HepG2 (cell line): ENCODE measurements at regions not wholly inside any gene's neighbourhood (a gene's known extent, or its start where the extent isn't known, plus 50 kb on each side); places are given as distances from the start of the nearest gene placed in this dataset.

Source experiments
- ATAC-seq: fragments of 200-7000 bp; cut with Tn5 transposase; 3 replicates; pipeline ENCODE4 v1.9.1; 2020; ENCODE audit warnings: mild to moderate bottlenecking, moderate library complexity
- BruUV-seq: library from RNA; stranded (reverse); fragments of 400-500 nt; replicated peaks from 2 replicates; lab custom pipeline; 2021; lab: Mats Ljungman, UMichigan
- CTCF ChIA-PET: fragments of 300-600 bp; formaldehyde crosslinking; extraction: SDS; loops from one replicate; lab custom pipeline; 2021; ENCODE audit warnings: low total read pairs, inconsistent platforms, low intra/inter-chr PET ratio; lab: Yijun Ruan, JAX
- POLR2A ChIA-PET: fragments of 350-600 bp; sonication (Branson Sonifier 250); formaldehyde crosslinking; loops from one replicate; lab custom pipeline; 2020; ENCODE audit warnings: antibody characterized with exemption, inconsistent platforms; lab: Yijun Ruan, JAX
- DNase-seq: peaks from one replicate; pipeline ENCODE4 v3.0.0-alpha.2; 2015; ENCODE audit warnings: low spot score
- FAIRE-seq: peaks from 3 replicates; lab custom pipeline; 2011; peaks lifted over from hg19 to GRCh38; lab: Jason Lieb, UNC
- H2AFZ ChIP-seq: one replicate; pipeline ENCODE4 v1.6.1; 2011; ENCODE audit warnings: low read length, inconsistent platforms
- H3K27ac ChIP-seq: fragments of 300-600 bp; 3 replicates; pipeline ENCODE4 v1.8.0; 2011; ENCODE audit warnings: mixed run types, mild to moderate bottlenecking, mixed read lengths, low read length, inconsistent platforms; ENCODE audit not compliant: insufficient read depth; ENCODE audit errors: extremely low read length
- H3K27me3 ChIP-seq, 2 experiments: fragments of 200-600 bp in 1 of 2; 2 replicates in 1 of 2; 3 replicates in 1 of 2; pipeline versions ENCODE4 v1.6.0 to v1.8.0; 2011; ENCODE audit warnings: low read length in 2 of 2, mild to moderate bottlenecking in 2 of 2, moderate library complexity in 2 of 2, inconsistent platforms in 1 of 2; ENCODE audit not compliant: insufficient read depth in 2 of 2, control insufficient read depth in 1 of 2
- H3K36me3 ChIP-seq, 2 experiments: fragments of 200-600 bp in 1 of 2; replicated peaks in 1 of 2; 2 replicates in 1 of 2; 3 replicates in 1 of 2; pipeline versions ENCODE4 v1.5.1 to v1.8.0; 2011; ENCODE audit warnings: low read length in 2 of 2, inconsistent platforms in 1 of 2; ENCODE audit not compliant: insufficient read depth in 2 of 2, control insufficient read depth in 1 of 2
- H3K4me1 ChIP-seq: 2 replicates; pipeline ENCODE4 v1.5.1; 2012; ENCODE audit warnings: low read length, inconsistent platforms; ENCODE audit not compliant: insufficient read depth
- H3K4me2 ChIP-seq: 2 replicates; pipeline ENCODE4 v1.6.0; 2011; ENCODE audit warnings: low read depth, low read length, inconsistent platforms
- H3K4me3 ChIP-seq, 3 experiments: fragments of 200-600 bp in 1 of 3; sonication (generic), shearing (Covaris generic) in 1 of 3; replicated peaks in 1 of 3; 2 replicates each; pipeline ENCODE4 v1.5.1; 2011 to 2016; ENCODE audit warnings: low read length in 3 of 3, inconsistent platforms in 2 of 3, low read depth in 2 of 3, mild to moderate bottlenecking in 2 of 3, control low read depth in 1 of 3, mixed read lengths in 1 of 3; ENCODE audit not compliant: insufficient read depth in 1 of 3
- H3K79me2 ChIP-seq: one replicate; pipeline ENCODE4 v1.6.1; 2011; ENCODE audit warnings: low read length, inconsistent platforms; ENCODE audit not compliant: insufficient read depth
- H3K9ac ChIP-seq: 2 replicates; pipeline ENCODE4 v1.6.0; 2011; ENCODE audit warnings: mild to moderate bottlenecking, low read depth, low read length, inconsistent platforms; ENCODE audit not compliant: insufficient read depth
- H3K9me3 ChIP-seq: 2 replicates; pipeline ENCODE4 v1.5.1; 2012; ENCODE audit warnings: mild to moderate bottlenecking, low read length
- H4K20me1 ChIP-seq: 2 replicates; pipeline ENCODE4 v1.6.0; 2011; ENCODE audit warnings: inconsistent platforms, mild to moderate bottlenecking, low read length, moderate library complexity; ENCODE audit not compliant: insufficient read depth
- LRRFIP1 ChIP-seq: sonication (generic); formaldehyde crosslinking; conservative IDR thresholded peaks from 2 replicates; pipeline ENCODE4 v1.4.0; 2020; ENCODE audit warnings: missing genetic modification reagents
- PAXIP1 ChIP-seq: sonication (generic); formaldehyde crosslinking; conservative IDR thresholded peaks from 2 replicates; pipeline ENCODE4 v1.4.0; 2020; ENCODE audit warnings: mild to moderate bottlenecking, missing genetic modification reagents, moderate library complexity
- TEAD3 ChIP-seq: optimal IDR thresholded peaks from 2 replicates; pipeline ENCODE3; 2016; ENCODE audit warnings: borderline replicate concordance
- ZBTB49 ChIP-seq: sonication (generic); formaldehyde crosslinking; IDR thresholded peaks from 2 replicates; pipeline ENCODE4 v1.4.0; 2020; ENCODE audit warnings: missing genetic modification reagents, borderline replicate concordance
- ZIK1 ChIP-seq: sonication (generic); formaldehyde crosslinking; IDR thresholded peaks from 2 replicates; pipeline ENCODE4 v1.5.0; 2020; ENCODE audit warnings: mild to moderate bottlenecking, low read depth, missing genetic modification reagents, borderline replicate concordance
- ZNF317 ChIP-seq: sonication (generic); formaldehyde crosslinking; IDR thresholded peaks from 2 replicates; pipeline ENCODE4 v1.5.0; 2020; ENCODE audit warnings: mild to moderate bottlenecking, missing genetic modification reagents
- ZNF577 ChIP-seq: sonication (generic); formaldehyde crosslinking; IDR thresholded peaks from 2 replicates; pipeline ENCODE4 v1.4.0; 2020; ENCODE audit warnings: mild to moderate bottlenecking, low read depth, missing genetic modification reagents, borderline replicate concordance
- ZNF740 ChIP-seq: sonication (generic); formaldehyde crosslinking; IDR thresholded peaks from 2 replicates; pipeline ENCODE4 v1.4.0; 2020; ENCODE audit warnings: missing genetic modification reagents
- ZNF773 ChIP-seq: sonication (generic); formaldehyde crosslinking; IDR thresholded peaks from 2 replicates; pipeline ENCODE4 v1.4.0; 2020; ENCODE audit warnings: missing genetic modification reagents, borderline replicate concordance
- WGBS: methylation state at CpG from one replicate; pipeline ENCODE4 v1.1.6; 2017; ENCODE audit warnings: low lambda C conversion rate; 5-methylcytosine and 5-hydroxymethylcytosine counted together
- in situ Hi-C: cut with HindIII; loops from 2 replicates; pipeline ENCODE4 v1.10.0; 2017; ENCODE audit warnings: low pct_unique_long_range_greater_than_20kb; ENCODE audit not compliant: extremely low pct_ligation_motif_present
- intact Hi-C: fragments of 100-400 bp; cut with micrococcal nuclease; formaldehyde crosslinking; loops from one replicate; pipeline ENCODE4 v1.10.0; 2022; ENCODE audit not compliant: unreplicated experiment

GRCh38 chr19:28238270-28238820 lies 974.6 kb downstream of the UQCRFS1 start:
- no peak overlapping the region for H3K4me2 ChIP-seq
- H3K27ac ChIP-seq: no peak overlapping the region
- H3K36me3 ChIP-seq: no peaks in the 10 kb centered on the region
- no peaks in the 10 kb centered on the region for H3K79me2 ChIP-seq
- TF ChIP-seq LRRFIP1 (CRISPR knock-in tag): no peak
- no peak for TF ChIP-seq ZIK1
- no peak for TF ChIP-seq ZNF740 (CRISPR knock-in tag)
- no peak for TF ChIP-seq ZNF317
- TF ChIP-seq, all 625 proteins: peak for 0
- Histone ChIP-seq H3K4me3 (no peak overlapping the region), H2AFZ (no peak overlapping the region), H3K9ac (no peak overlapping the region), H3K27me3 (no peaks in the 10 kb centered on the region), H3K9me3 (peaks cover 89% of the 10 kb centered on the region), H4K20me1 (no peaks in the 10 kb centered on the region), H3K4me1 (no peaks in the 10 kb centered on the region)
- FAIRE-seq (no peak), DNase-seq (no peak), ATAC-seq (no peak)
- BruUV-seq: no TSS peak
- intact Hi-C loops (no loop called here), in situ Hi-C loops (no loop called here)
- ChIA-PET CTCF (no interaction called here), POLR2A (no interaction called here)

- H3K9me3 ChIP-seq: peaks cover 93% of the 10 kb centered on the region
- FAIRE-seq: no peak
- intact Hi-C loops (no loop called here), in situ Hi-C loops (no loop called here)
- DNase-seq: no peak
- H3K9ac ChIP-seq: no peak overlapping the region
- ChIA-PET CTCF (no interaction called here), POLR2A (no interaction called here)
- no peak overlapping the region for H3K27ac ChIP-seq
- no peaks in the 10 kb centered on the region for H3K36me3 ChIP-seq
- no peak overlapping the region for H2AFZ ChIP-seq
- no peaks in the 10 kb centered on the region for H3K4me1 ChIP-seq
- no peak overlapping the region for H3K4me3 ChIP-seq
- H3K4me2 ChIP-seq: no peak overlapping the region
- ATAC-seq: no peak
- no peaks in the 10 kb centered on the region for H3K27me3 ChIP-seq
- H3K79me2 ChIP-seq: no peaks in the 10 kb centered on the region
- no TSS peak for BruUV-seq
- no peaks in the 10 kb centered on the region for H4K20me1 ChIP-seq
- 2% methylated on average over 2 of the region's 4 CpGs for WGBS
- TF ChIP-seq TEAD3 (CRISPR knock-in tag): no peak
- TF ChIP-seq ZNF577 (CRISPR knock-in tag): no peak
- TF ChIP-seq ZNF773 (CRISPR knock-in tag): no peak
- TF ChIP-seq PAXIP1 (CRISPR knock-in tag): no peak
- TF ChIP-seq ZBTB49 (CRISPR knock-in tag): no peak
Observed at GRCh38 chr19:28235606-28236125, 977.3 kb downstream of the UQCRFS1 start.
